GM12892 (cell line): ENCODE measurements at regions not wholly inside any gene's neighbourhood (a gene's known extent, or its start where the extent isn't known, plus 50 kb on each side); places are given as distances from the start of the nearest gene placed in this dataset.

Source experiments
- POLR2A ChIP-seq: IDR thresholded peaks from 2 replicates; pipeline ENCODE4 v1.6.1; 2011; ENCODE audit warnings: low read depth, low read length, control low read depth
- POLR2AphosphoS5 ChIP-seq: IDR thresholded peaks from 2 replicates; pipeline ENCODE4 v1.6.1; 2011; ENCODE audit warnings: low read depth, low read length, control low read depth

DNA sequence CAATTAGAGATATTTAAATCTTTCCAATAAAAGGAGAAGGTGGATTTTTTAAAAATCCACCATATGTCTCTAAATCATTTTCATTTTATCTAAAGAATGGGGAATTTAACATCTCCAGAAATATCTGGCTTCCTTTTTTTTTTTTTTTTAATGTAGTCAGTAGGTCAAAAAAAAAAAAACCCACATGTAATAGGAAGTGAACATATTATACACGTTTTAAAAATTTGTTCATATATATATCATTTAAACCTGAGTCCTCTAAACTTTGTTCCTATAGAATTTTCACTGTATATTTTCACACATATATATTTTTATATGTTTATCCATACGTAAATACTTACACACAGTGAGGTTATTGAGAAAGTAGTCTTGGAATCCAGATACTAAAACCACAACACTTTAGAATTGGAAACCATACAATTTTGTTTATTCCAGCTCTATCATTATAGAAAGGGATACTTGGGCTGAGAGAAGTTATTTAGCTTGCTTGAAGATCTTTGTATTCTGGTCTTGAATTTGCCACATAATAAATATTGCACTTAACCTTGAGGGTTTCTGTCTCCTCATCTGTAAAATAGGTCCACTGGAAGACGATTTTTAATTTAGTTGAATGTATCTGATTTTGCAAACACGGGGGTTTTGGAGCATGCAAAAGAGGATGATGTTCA, 62.1 kb upstream of the ZNF217 start:
- no peak for TF ChIP-seq POLR2A
- TF ChIP-seq POLR2AphosphoS5, result no peak
